GM18502 (cell line): ENCODE measurements at regions not wholly inside any gene's neighbourhood (a gene's known extent, or its start where the extent isn't known, plus 50 kb on each side); places are given as distances from the start of the nearest gene placed in this dataset.
"Not testable (repeated sequence)": the region's sequence is repeated elsewhere in the genome, so short reads cannot be mapped to it uniquely, and the experiment has no call there.

Source experiments
- ATAC-seq: cut with Tn5 transposase; IDR thresholded peaks from one replicate; pipeline ENCODE4 v1.9.1; 2021; ENCODE audit warnings: mild to moderate bottlenecking; ENCODE audit not compliant: unreplicated experiment, poor library complexity

- no peak for ATAC-seq
These were observed 477.1 kb upstream of the TSHZ3 start for GRCh38 chr19:31826325-31826724.

GRCh38 chr19:31831421-31832175 lies 482.4 kb upstream of the TSHZ3 start:
- no peak for ATAC-seq

DNA sequence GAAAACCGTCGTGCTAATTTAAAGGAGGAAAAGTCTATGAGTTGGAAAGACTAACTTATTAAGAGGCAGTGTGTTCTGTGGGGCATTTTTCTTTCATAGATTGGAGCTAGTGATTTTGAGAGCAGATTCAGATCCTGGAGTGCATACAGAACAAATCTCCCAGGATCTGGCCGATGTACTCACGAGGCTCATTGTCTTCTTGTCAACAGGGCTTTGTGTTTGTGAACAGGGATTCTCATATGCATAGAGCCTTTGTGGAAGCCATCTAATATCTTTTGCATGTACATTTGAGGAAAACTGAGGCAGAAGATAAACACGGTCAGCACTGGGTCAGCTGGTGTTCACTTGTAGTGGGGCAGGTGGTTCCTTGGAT lies 482.9 kb upstream of the TSHZ3 start:
- no peak for ATAC-seq

DNA sequence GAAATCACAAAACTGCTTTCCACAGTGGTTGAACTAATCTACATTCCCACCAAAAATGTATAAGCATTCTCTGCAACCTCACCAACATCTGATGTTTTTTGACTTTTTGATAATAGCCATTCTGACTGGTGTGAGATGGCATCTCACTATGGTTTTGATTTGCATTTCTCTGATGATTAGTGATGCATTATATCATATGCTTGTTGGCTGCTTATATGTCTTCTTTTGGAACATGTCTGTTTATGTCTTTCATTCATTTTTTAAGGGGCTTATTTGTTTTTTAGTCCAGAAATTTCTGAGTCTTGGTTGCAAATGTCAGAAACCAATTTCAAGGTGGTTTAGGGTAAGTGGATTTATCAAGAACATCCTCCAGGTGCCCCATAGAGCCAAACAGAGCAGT lies 484.8 kb upstream of the TSHZ3 start:
- no peak for ATAC-seq

- no peak for ATAC-seq
These were observed 489.1 kb upstream of the TSHZ3 start for GRCh38 chr19:31838163-31838815.

DNA sequence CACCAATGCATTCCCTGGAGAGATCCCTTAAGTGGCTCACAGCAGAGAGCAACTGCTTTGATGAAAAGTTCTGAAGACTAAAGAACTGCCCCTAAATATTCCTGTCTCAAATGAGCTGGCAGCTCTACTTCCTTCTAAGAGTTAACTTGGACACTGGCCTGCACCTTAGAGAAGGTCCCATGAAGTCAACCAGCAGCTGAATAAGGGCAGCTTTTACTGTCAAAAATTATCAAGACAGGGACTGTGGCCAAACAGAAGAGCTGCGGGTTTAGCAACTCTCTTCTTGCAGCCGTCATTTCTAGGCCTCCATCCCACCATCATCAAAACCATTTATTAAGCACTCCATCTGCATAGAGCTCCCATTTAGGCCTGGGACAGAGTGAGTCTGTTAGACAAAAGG lies 491.1 kb upstream of the TSHZ3 start:
- ATAC-seq: no peak

DNA sequence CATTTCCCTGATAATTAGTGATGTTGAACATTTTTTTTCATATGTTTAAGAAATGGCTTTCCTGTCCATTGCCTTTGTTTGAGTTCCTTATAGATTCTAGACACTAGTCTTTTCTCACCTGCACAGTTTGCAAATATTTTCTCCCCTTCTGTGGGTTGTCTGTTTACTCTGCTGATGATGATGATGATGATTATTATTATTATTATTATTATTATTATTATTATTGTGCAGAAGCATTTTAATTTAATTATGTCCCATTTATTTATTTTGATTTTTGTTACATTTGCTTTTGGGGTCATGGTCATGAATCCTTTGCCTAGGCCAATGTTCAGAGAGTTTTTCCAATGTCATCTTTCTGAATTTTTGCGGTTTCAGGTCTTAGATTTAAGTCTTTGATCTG lies 492.5 kb upstream of the TSHZ3 start:
- no peak for ATAC-seq

GRCh38 chr19:31863122-31863521 lies 482.3 kb upstream of the ZNF507 start:
- no peak for ATAC-seq

GRCh38 chr19:31874313-31874712 lies 471.1 kb upstream of the ZNF507 start:
- ATAC-seq: no peak

DNA sequence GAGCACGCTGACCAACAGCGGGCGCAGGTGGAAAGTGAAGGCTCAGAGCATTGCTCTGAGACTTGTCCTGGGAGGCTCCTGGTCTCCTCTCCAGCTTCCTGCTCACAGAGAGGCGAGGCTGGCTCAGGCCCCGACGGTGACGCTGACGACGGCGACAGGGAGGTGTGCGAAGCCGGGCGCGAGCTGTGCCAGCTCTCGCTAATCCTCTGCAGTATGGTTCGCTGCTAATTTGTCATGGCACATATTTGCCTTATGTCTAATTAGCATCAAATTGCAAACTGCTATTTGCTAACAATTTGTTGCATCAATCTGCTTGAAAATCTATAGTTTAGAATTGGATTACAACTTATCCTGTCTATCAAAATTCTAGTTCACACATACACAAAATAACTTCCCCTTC lies 469.8 kb upstream of the ZNF507 start:
- no peak for ATAC-seq

DNA sequence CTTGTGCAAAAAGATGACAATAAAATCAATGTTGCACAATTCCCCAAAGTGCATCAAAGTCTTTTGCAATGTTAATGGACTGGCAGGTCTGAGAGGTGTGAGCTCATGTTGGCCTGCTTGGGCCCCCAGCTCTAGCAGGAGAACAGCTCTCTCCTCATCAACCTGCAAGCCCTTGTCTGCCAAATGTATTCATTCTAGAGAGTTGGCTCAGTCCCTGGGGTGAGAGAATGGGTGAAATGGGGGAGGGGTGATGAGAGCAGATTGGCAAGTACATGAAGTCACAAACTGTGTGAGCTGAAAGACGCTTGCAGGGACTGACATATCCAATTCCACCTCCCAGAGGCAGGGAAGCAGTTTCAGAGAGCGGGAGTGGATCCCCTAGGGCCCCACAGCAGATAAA lies 465.1 kb upstream of the ZNF507 start:
- no peak for ATAC-seq

GRCh38 chr19:31881988-31882387 lies 463.4 kb upstream of the ZNF507 start:
- ATAC-seq: no peak

DNA sequence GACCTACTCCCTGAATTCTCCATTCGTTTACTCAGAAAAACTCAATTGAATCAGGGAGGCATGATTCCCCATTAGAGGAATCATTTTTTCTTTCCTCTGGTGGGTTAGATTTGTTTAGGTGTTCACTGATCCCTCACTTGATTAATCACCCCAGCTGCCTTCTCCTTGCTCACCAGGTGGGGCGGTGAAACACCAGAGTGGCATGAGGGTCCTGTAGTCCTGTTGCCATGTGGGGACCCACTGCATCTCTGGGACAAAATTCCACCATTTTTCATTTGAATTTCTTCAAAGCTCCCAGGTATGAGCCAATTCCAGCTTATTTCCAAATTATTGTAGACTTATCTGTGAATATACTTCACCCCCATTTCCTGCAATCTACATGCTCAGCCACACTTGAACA lies 462.7 kb upstream of the ZNF507 start:
- ATAC-seq: no peak

DNA sequence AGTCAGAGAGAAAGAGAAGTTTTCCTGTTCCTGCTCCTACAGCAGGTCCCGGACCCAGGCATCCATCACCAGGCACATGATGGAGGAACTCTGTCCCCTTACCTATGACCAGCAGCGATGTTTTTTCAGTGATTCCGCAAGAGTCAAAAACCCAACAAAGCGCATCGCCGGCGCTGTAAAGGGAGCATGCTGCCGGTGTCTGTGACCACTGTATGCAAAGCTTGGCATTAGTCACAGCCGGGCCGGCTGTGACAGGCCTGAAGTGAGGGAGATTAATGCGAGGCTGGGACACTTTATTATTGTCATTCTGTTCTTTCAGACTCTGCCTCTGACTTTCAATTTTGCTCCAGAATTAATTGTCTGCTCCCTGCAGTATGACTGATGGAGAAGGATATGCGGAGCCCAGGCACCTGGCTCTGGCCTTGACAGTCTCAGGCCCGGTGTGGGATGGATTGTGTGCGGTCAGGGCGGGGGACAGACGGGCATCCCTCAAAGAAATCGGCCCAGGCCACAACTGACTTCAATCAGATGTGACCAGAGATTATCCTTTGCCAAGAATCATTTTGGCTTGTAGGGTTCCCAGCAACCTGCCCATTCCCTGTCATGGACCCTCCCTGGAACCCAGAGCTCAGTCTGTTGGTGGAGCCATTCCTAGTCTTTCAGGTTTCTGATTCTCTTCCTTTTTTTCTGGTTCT lies 462.0 kb upstream of the ZNF507 start:
- no peak for ATAC-seq

DNA sequence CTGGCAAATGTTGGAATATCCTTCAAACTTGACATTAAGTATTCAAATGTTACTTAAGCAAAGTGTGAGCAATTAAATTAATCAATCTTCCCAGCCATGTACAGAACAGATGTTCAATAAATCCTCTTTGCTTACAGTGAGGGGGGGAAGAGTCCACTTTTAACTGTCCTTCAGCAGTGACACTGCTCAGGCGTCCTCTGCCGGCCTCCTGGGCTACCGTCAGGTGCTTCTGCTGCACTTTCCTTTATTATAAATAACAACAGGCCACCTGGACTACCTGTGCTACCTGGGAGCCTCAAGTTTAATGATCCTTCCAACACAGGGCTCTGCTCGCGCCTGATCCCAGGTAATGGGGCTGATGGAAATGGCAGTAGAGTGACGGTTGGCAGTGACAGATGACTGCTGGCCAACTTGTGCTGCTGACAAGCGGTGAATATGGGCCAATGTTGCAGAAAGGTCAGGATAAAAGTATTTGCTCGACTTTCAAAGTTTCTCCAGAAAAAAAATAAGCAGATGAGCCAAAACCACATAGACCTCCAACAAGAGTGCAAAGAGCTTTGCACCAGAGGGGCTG lies 460.0 kb upstream of the ZNF507 start:
- ATAC-seq: no peak

- no peak for ATAC-seq
These were observed 455.2 kb upstream of the ZNF507 start for GRCh38 chr19:31890230-31890629.

DNA sequence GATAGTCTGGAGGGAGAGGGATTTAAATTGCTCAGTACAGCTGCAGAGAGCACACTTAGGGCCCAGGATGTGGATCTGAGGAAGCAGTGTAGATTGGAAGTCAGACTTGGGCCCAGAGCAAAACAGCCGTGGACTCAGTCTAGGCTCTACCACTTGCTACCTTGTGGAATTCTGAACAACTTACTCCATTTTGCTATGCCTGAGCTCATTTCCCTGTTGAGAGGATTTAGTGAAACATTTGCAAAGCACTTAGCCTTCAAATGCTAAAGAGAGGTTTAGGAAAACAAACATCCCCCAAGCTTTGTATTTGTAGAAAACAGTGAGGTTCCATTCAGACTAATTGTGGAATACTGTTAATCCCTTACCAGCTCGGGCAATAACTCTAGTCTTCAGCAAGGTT lies 453.4 kb upstream of the ZNF507 start:
- ATAC-seq: no peak

DNA sequence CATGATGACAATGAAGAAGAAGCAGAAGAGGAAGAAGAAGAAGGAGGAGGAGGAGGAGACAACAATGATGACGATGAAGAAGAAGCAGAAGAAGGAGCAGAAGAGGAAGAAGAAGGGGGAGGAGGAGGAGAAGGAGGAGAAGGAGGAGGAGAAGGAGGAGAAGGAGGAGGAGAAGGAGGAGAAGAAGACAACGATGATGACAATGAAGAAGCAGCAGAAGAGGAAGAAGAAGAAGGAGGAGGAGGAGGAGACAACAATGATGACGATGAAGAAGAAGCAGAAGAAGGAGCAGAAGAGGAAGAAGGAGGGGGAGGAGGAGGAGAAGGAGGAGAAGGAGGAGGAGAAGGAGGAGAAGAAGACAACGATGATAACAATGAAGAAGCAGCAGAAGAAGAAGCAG lies 451.9 kb upstream of the ZNF507 start:
- ATAC-seq: not testable (repeated sequence)

DNA sequence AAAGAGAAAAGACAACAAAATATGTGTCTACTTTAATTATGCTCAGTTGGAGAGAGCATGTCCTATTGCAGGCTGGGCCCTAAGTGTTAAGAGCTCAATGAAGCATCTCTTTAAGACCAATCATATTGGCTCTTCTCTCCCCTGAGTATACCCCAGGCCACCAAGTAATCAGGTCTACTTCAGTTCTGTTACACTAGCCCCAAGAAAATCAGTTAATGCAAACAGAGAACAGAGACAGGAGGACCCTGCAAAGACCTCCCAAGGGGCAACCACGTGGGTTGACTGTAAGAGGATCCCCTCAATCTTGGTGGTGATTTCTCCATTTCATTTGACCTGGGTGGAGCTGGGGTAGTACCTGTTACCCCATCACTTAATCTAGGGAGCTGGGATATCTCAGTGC lies 451.0 kb upstream of the ZNF507 start:
- ATAC-seq: no peak

GRCh38 chr19:31897292-31897691 lies 448.1 kb upstream of the ZNF507 start:
- ATAC-seq: no peak

DNA sequence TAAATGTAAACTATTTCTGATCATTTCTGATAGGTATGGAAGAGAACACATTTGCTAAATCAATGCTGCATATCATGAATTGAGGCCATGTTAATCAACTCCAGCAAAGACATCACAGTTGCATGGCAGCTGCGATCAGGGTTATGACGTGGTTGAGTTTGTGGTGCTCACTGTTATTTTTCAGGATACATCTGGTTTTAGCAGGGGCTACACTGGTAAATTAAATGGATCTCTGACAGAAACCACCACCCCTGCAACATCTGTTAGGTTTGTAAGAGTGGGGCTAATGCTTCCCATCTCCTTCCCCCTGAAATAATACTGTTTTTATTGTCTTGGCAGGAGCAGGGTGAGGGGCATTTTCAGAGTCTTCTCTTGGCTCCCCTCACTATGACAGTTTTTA lies 444.4 kb upstream of the ZNF507 start:
- ATAC-seq: no peak
